ENCODE measurements at regions not wholly inside any gene's neighbourhood (a gene's known extent, or its start where the extent isn't known, plus 50 kb on each side); places are given as distances from the start of the nearest gene placed in this dataset.

DNA sequence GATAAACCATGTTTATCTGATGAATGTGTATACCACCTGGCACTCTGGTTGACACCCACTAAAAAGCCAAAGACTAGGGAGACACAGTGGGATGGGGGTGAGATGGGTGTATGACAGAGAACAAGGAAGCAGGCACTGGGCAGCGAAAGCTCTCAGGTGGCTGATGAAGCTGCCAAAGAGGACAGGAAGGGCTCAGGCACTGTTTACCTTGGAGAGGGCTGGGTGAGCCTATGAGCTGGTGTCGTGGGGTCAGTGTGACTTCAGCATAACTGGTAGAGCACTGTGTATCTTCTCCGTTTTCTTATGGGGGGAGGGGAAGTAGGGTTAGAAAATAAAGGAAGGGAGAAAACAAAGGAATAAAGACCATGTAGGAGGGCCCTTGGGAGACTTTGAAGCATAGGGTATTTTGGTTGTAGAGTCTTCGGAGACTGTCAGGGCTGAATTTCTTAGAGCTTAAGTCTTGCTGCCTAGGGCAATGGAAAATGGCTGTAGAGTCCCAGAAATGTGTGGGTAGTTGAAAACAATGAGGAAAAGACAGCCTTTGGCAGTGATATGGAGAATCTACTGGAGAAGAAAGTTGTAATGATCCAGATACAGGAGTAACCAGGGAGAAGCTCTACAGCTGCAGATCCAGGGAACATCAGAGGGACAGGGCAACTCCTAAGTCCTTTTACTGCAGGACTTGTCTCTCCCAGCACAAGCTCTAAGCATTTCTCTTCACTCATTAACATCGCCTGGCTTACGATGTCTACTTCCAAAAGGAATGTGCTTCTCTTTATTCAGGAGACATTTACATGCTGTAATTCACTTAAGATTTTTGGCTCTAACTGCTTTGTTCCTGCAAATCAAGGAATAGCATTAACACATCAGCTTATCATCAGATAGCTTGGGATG, 120.0 kb downstream of the AQP4 start:
- H3K4me1 ChIP-seq (ENCODE audit: control insufficient read depth in 1 of 2, insufficient read depth in 2 of 2, low read length in 2 of 2), result no peaks in the 10 kb centered on the region
- H3K9me3 ChIP-seq (ENCODE audit: control insufficient read depth in 1 of 2, low read length in 2 of 2), result no peaks in the 10 kb centered on the region
- no peaks in the 10 kb centered on the region for H3K36me3 ChIP-seq (ENCODE audit: control insufficient read depth in 1 of 2, insufficient read depth in 2 of 2, low read length in 2 of 2)
- no peak overlapping the region for H3K4me3 ChIP-seq (ENCODE audit: low read depth in 1 of 2, low read length in 2 of 2)
- no peak overlapping the region for H3K9ac ChIP-seq (ENCODE audit: low read depth in 1 of 2, low read length in 2 of 2)
- no peak overlapping the region for H3K27ac ChIP-seq (ENCODE audit: low read depth, low read length)
- no peaks in the 10 kb centered on the region for H3K27me3 ChIP-seq (ENCODE audit: control insufficient read depth in 1 of 2, insufficient read depth in 2 of 2, low read length in 2 of 2)

DNA sequence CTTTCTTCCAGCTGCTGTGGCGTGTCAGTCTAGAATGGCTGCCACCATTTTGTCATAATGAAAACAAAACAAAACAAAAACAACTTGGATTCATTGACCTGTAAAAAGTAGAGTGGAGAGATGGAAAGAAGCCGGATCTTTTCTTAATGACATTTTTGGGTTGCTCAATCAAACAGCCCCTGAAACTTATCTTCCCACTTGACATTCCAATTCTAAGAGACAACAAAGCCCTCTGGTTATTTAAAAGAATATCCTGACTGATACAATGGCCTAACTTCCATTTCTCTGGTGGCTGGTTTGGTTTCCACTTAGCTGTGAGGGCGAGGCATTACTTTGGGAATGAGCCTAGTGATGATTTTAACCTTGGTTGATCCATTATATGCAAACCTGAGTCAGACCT, 123.7 kb downstream of the AQP4 start:
- Histone ChIP-seq H3K36me3 (ENCODE audit: control insufficient read depth in 1 of 2, insufficient read depth in 2 of 2, low read length in 2 of 2) (no peaks in the 10 kb centered on the region), H3K9me3 (ENCODE audit: control insufficient read depth in 1 of 2, low read length in 2 of 2) (no peaks in the 10 kb centered on the region)

DNA sequence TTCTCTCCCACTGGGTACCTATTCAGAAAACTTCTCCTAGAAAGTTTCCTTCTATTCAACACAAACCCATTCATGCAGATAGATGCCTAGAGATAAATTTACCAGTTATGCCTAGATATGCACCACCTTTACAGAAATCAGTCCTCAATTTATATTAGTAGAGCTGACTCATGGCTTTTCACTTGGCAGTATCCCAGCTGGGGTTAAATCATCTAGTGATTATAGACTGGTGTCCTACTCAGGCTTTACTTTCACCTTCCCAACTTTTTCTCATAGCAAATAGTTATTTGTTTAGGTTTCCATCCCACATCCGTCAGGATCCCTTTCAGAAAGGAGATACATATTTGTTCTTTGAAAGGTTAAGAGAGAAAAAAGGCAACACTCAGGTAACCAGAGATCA, 124.5 kb downstream of the AQP4 start:
- Histone ChIP-seq H3K36me3 (ENCODE audit: control insufficient read depth in 1 of 2, insufficient read depth in 2 of 2, low read length in 2 of 2) (no peaks in the 10 kb centered on the region), H3K4me1 (ENCODE audit: control insufficient read depth in 1 of 2, insufficient read depth in 2 of 2, low read length in 2 of 2) (no peaks in the 10 kb centered on the region), H3K27ac (ENCODE audit: low read depth, low read length) (no peak overlapping the region), H3K27me3 (ENCODE audit: control insufficient read depth in 1 of 2, insufficient read depth in 2 of 2, low read length in 2 of 2) (no peaks in the 10 kb centered on the region), H3K9me3 (ENCODE audit: control insufficient read depth in 1 of 2, low read length in 2 of 2) (no peaks in the 10 kb centered on the region), H3K9ac (ENCODE audit: low read depth in 1 of 2, low read length in 2 of 2) (no peak overlapping the region), H3K4me3 (ENCODE audit: low read depth in 1 of 2, low read length in 2 of 2) (no peak overlapping the region)

More for the DNA sequence above, 123.7 kb downstream of the AQP4 start:
- Histone ChIP-seq H3K9ac (ENCODE audit: low read depth in 1 of 2, low read length in 2 of 2) (no peak overlapping the region), H3K4me1 (ENCODE audit: control insufficient read depth in 1 of 2, insufficient read depth in 2 of 2, low read length in 2 of 2) (no peaks in the 10 kb centered on the region), H3K4me3 (ENCODE audit: low read depth in 1 of 2, low read length in 2 of 2) (no peak overlapping the region), H3K27me3 (ENCODE audit: control insufficient read depth in 1 of 2, insufficient read depth in 2 of 2, low read length in 2 of 2) (no peaks in the 10 kb centered on the region), H3K27ac (ENCODE audit: low read depth, low read length) (no peak overlapping the region)

DNA sequence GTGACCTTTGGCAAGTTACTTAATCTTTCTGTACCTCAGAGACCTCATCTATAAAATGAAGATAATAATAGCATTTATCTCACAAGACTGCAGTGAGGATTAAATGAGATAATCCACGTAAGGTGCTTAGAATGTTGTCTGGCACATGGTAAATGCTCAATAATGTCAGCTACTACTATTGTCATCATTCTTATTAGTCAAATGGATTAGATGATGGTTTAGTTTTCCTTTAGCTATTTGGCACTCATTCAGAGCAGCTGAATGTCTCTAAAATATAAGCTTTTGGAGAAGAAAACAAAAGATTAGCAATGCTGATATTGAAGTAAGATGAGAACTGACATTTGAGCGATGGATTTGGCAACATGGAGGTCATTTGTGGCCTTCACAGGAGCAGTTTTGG, 125.1 kb downstream of the AQP4 start:
- Histone ChIP-seq H3K27me3 (ENCODE audit: control insufficient read depth in 1 of 2, insufficient read depth in 2 of 2, low read length in 2 of 2) (no peaks in the 10 kb centered on the region), H3K4me3 (ENCODE audit: low read depth in 1 of 2, low read length in 2 of 2) (no peak overlapping the region), H3K36me3 (ENCODE audit: control insufficient read depth in 1 of 2, insufficient read depth in 2 of 2, low read length in 2 of 2) (no peaks in the 10 kb centered on the region), H3K27ac (ENCODE audit: low read depth, low read length) (no peak overlapping the region), H3K9ac (ENCODE audit: low read depth in 1 of 2, low read length in 2 of 2) (no peak overlapping the region), H3K4me1 (ENCODE audit: control insufficient read depth in 1 of 2, insufficient read depth in 2 of 2, low read length in 2 of 2) (no peaks in the 10 kb centered on the region), H3K9me3 (ENCODE audit: control insufficient read depth in 1 of 2, low read length in 2 of 2) (no peaks in the 10 kb centered on the region)

DNA sequence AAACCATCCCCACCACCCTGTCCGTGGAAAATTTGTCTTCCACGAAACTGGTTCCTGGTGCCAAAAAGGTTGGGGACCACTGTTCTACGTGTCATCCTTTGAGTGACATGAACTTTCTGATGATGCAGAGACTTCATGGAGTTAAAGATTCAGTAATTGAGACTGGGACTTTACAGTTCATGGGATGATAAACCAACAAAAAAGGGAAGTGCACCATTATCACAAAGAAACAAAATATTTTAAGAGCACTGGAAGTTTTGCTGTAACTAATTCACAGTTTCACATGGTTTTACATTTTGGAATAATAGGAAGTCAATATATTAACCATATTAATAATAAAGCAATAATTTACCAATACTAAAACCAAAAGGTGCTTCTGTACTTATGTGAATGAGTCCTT, 126.8 kb downstream of the AQP4 start:
- Histone ChIP-seq H3K27ac (ENCODE audit: low read depth, low read length) (no peak overlapping the region), H3K27me3 (ENCODE audit: control insufficient read depth in 1 of 2, insufficient read depth in 2 of 2, low read length in 2 of 2) (no peaks in the 10 kb centered on the region), H3K4me1 (ENCODE audit: control insufficient read depth in 1 of 2, insufficient read depth in 2 of 2, low read length in 2 of 2) (no peaks in the 10 kb centered on the region), H3K9me3 (ENCODE audit: control insufficient read depth in 1 of 2, low read length in 2 of 2) (no peaks in the 10 kb centered on the region), H3K4me3 (ENCODE audit: low read depth in 1 of 2, low read length in 2 of 2) (no peak overlapping the region), H3K36me3 (ENCODE audit: control insufficient read depth in 1 of 2, insufficient read depth in 2 of 2, low read length in 2 of 2) (no peaks in the 10 kb centered on the region), H3K9ac (ENCODE audit: low read depth in 1 of 2, low read length in 2 of 2) (no peak overlapping the region)

DNA sequence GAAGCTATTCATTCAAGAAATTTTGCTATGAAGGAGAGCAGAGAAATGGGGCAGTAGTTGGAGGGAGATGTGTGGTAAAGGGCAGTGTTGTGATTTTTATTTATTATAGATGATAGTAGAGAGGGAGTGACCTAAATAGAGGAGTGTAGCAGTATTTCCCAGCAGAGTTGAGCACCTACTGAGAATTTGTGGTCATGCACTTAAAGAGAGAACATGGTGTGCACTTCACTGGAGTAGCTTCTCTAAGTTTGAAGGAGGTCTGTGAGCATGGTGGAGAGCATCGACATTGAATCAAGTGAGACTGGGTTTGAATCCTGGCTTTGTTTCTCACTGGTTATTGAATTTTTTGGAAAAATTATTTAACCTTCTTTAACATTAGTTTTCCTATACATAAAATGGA, 129.2 kb downstream of the AQP4 start:
- no peaks in the 10 kb centered on the region for H3K4me1 ChIP-seq (ENCODE audit: control insufficient read depth in 1 of 2, insufficient read depth in 2 of 2, low read length in 2 of 2)
- H3K4me3 ChIP-seq (ENCODE audit: low read depth in 1 of 2, low read length in 2 of 2), result no peak overlapping the region
- H3K36me3 ChIP-seq (ENCODE audit: control insufficient read depth in 1 of 2, insufficient read depth in 2 of 2, low read length in 2 of 2), result no peaks in the 10 kb centered on the region
- H3K27ac ChIP-seq (ENCODE audit: low read depth, low read length), result no peak overlapping the region
- H3K27me3 ChIP-seq (ENCODE audit: control insufficient read depth in 1 of 2, insufficient read depth in 2 of 2, low read length in 2 of 2), result no peaks in the 10 kb centered on the region
- H3K9ac ChIP-seq (ENCODE audit: low read depth in 1 of 2, low read length in 2 of 2), result no peak overlapping the region
- H3K9me3 ChIP-seq (ENCODE audit: control insufficient read depth in 1 of 2, low read length in 2 of 2), result no peaks in the 10 kb centered on the region

DNA sequence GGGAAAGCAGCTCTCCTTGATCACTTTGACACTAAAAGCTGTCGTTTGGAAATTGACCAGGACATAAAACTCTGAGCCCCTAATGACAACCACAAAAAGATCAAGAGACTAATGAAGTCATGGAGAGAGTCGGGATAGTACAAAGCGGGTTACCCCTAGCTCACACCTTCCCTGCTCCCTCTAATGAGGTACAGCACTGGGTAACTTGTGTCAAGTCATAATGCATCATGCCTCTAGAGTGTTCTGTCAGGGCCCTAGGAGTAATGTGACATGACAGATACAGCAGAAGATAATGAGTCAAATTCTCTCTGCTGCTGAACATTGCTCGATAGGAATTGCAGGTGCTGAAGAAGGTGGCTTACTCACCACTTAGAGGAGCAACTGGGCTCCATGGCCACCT, 130.7 kb downstream of the AQP4 start:
- no peak overlapping the region for H3K9ac ChIP-seq (ENCODE audit: low read depth in 1 of 2, low read length in 2 of 2)
- H3K4me1 ChIP-seq (ENCODE audit: control insufficient read depth in 1 of 2, insufficient read depth in 2 of 2, low read length in 2 of 2), result no peaks in the 10 kb centered on the region
- H3K4me3 ChIP-seq (ENCODE audit: low read depth in 1 of 2, low read length in 2 of 2), result no peak overlapping the region
- no peak overlapping the region for H3K27ac ChIP-seq (ENCODE audit: low read depth, low read length)
- H3K27me3 ChIP-seq (ENCODE audit: control insufficient read depth in 1 of 2, insufficient read depth in 2 of 2, low read length in 2 of 2), result no peaks in the 10 kb centered on the region
- no peaks in the 10 kb centered on the region for H3K9me3 ChIP-seq (ENCODE audit: control insufficient read depth in 1 of 2, low read length in 2 of 2)
- H3K36me3 ChIP-seq (ENCODE audit: control insufficient read depth in 1 of 2, insufficient read depth in 2 of 2, low read length in 2 of 2), result no peaks in the 10 kb centered on the region

DNA sequence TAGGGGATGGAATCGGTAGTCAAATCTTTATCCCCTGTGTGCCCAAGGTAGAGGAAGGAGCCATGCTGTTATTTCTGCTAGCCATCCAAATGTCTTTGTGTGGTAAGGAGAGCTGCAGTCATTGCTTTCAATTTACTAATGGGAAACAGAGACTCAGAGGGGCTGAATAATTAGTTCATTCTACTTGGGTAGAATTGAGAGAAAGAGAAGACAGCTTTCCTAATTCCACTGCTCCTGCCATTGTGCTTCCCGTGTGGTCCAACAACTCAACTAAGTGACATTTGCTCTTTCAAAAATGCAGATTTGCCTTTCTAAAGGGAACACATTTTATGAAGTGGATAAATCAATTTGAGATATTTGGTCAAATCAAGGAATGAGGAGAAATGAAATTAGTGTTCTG, 136.1 kb downstream of the AQP4 start:
- H3K36me3 ChIP-seq (ENCODE audit: control insufficient read depth in 1 of 2, insufficient read depth in 2 of 2, low read length in 2 of 2), result no peaks in the 10 kb centered on the region
- no peak overlapping the region for H3K27ac ChIP-seq (ENCODE audit: low read depth, low read length)
- H3K9ac ChIP-seq (ENCODE audit: low read depth in 1 of 2, low read length in 2 of 2), result no peak overlapping the region
- H3K4me1 ChIP-seq (ENCODE audit: control insufficient read depth in 1 of 2, insufficient read depth in 2 of 2, low read length in 2 of 2), result no peaks in the 10 kb centered on the region
- H3K9me3 ChIP-seq (ENCODE audit: control insufficient read depth in 1 of 2, low read length in 2 of 2), result no peaks in the 10 kb centered on the region
- no peaks in the 10 kb centered on the region for H3K27me3 ChIP-seq (ENCODE audit: control insufficient read depth in 1 of 2, insufficient read depth in 2 of 2, low read length in 2 of 2)
- no peak overlapping the region for H3K4me3 ChIP-seq (ENCODE audit: low read depth in 1 of 2, low read length in 2 of 2)

DNA sequence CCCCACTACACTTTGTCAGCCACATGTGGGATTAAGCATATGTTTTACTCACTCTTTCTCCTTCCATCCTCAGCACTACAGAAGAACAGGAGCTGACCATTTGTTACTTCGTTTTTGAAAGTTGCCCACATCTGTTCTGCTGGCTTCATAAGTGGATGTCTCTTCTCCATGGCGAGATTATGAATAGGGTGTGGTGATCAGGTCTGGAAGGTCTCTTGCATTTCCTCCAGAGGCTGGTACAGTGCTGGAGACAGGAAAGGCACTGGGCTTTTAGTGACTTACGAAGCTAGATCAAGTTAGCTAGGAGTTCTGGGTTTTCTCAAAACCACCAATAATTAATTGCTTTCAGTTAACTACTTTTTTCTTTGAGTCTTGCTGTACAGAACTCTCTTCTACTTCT, 136.5 kb downstream of the AQP4 start:
- Histone ChIP-seq H3K27me3 (ENCODE audit: control insufficient read depth in 1 of 2, insufficient read depth in 2 of 2, low read length in 2 of 2) (no peaks in the 10 kb centered on the region), H3K4me1 (ENCODE audit: control insufficient read depth in 1 of 2, insufficient read depth in 2 of 2, low read length in 2 of 2) (no peaks in the 10 kb centered on the region), H3K27ac (ENCODE audit: low read depth, low read length) (no peak overlapping the region), H3K9me3 (ENCODE audit: control insufficient read depth in 1 of 2, low read length in 2 of 2) (no peaks in the 10 kb centered on the region), H3K4me3 (ENCODE audit: low read depth in 1 of 2, low read length in 2 of 2) (no peak overlapping the region), H3K36me3 (ENCODE audit: control insufficient read depth in 1 of 2, insufficient read depth in 2 of 2, low read length in 2 of 2) (no peaks in the 10 kb centered on the region), H3K9ac (ENCODE audit: low read depth in 1 of 2, low read length in 2 of 2) (no peak overlapping the region)

DNA sequence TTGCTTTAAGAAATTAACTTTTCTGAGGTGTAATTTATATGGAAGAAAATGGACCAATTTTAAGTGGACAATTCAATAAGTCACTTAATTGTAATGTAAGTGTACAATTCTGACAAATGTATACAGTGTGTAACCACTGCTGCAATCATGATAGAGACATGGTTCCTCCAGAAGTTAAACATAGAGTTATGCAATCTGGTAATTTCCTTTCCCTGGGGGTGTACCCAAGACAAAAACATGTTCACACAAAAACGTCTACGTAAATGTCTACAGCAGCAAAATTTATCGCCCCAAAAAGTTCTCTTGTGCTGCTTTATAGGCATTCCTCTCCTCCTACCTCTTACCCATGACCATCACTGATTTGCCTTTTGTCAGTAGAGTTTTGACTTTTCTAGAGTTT, 141.5 kb downstream of the AQP4 start:
- H3K9ac ChIP-seq (ENCODE audit: low read depth in 1 of 2, low read length in 2 of 2), result no peak overlapping the region
- H3K4me1 ChIP-seq (ENCODE audit: control insufficient read depth in 1 of 2, insufficient read depth in 2 of 2, low read length in 2 of 2), result no peaks in the 10 kb centered on the region

More for the DNA sequence above, 141.5 kb downstream of the AQP4 start:
- Histone ChIP-seq H3K9me3 (ENCODE audit: control insufficient read depth in 1 of 2, low read length in 2 of 2) (no peaks in the 10 kb centered on the region), H3K36me3 (ENCODE audit: control insufficient read depth in 1 of 2, insufficient read depth in 2 of 2, low read length in 2 of 2) (no peaks in the 10 kb centered on the region), H3K4me3 (ENCODE audit: low read depth in 1 of 2, low read length in 2 of 2) (no peak overlapping the region), H3K27ac (ENCODE audit: low read depth, low read length) (no peak overlapping the region), H3K27me3 (ENCODE audit: control insufficient read depth in 1 of 2, insufficient read depth in 2 of 2, low read length in 2 of 2) (no peaks in the 10 kb centered on the region)

Data from duodenal mucosa (tissue), 2 donors.